Endothelial cell (in vitro differentiated cells): ENCODE measurements at regions not wholly inside any gene's neighbourhood (a gene's known extent, or its start where the extent isn't known, plus 50 kb on each side); places are given as distances from the start of the nearest gene placed in this dataset.

Source experiments
- DNase-seq: peaks from one replicate; pipeline ENCODE4 v3.0.0; 2021; ENCODE audit warnings: low spot score
- H3K27ac Mint-ChIP-seq: one replicate; pipeline ENCODE4 v1.8.0; 2021; ENCODE audit warnings: mixed read lengths, inconsistent platforms; ENCODE audit not compliant: unreplicated experiment
- H3K27me3 Mint-ChIP-seq: one replicate; pipeline ENCODE4 v1.8.0; 2021; ENCODE audit warnings: mild to moderate bottlenecking, moderate library complexity, mixed read lengths, inconsistent platforms; ENCODE audit not compliant: unreplicated experiment
- H3K36me3 Mint-ChIP-seq: one replicate; pipeline ENCODE4 v1.8.0; 2021; ENCODE audit warnings: mild to moderate bottlenecking, low read depth, mixed read lengths, inconsistent platforms; ENCODE audit not compliant: unreplicated experiment
- H3K4me1 Mint-ChIP-seq: one replicate; pipeline ENCODE4 v1.8.0; 2021; ENCODE audit warnings: mild to moderate bottlenecking, mixed read lengths, inconsistent platforms; ENCODE audit not compliant: unreplicated experiment
- H3K4me3 Mint-ChIP-seq: one replicate; pipeline ENCODE4 v1.8.0; 2021; ENCODE audit warnings: mild to moderate bottlenecking, mixed read lengths, inconsistent platforms; ENCODE audit not compliant: unreplicated experiment
- H3K9me3 Mint-ChIP-seq: one replicate; pipeline ENCODE4 v1.8.0; 2021; ENCODE audit warnings: mixed read lengths, inconsistent platforms; ENCODE audit not compliant: unreplicated experiment
- CTCF ChIP-seq: fragments of 200-600 bp; sonication (generic); IDR thresholded peaks from one replicate; pipeline ENCODE4 v1.5.0; 2021; ENCODE audit warnings: antibody characterized with exemption; ENCODE audit not compliant: unreplicated experiment

- Mint-ChIP-seq H3K4me3 (no peak overlapping the region), H3K4me1 (no peaks in the 10 kb centered on the region), H3K27ac (no peak overlapping the region), H3K27me3 (no peaks in the 10 kb centered on the region), H3K9me3 (no peaks in the 10 kb centered on the region), H3K36me3 (no peaks in the 10 kb centered on the region)
- TF ChIP-seq CTCF = no peak
- no peak for DNase-seq
Measured at GRCh38 chr5:89545626-89546025, 662.6 kb upstream of the MEF2C start.

- DNase-seq = no peak
- no peak overlapping the region for H3K27ac Mint-ChIP-seq
- no peaks in the 10 kb centered on the region for H3K4me1 Mint-ChIP-seq
- H3K27me3 Mint-ChIP-seq = no peaks in the 10 kb centered on the region
- no peak for TF ChIP-seq CTCF
- H3K9me3 Mint-ChIP-seq = no peaks in the 10 kb centered on the region
- no peak overlapping the region for H3K4me3 Mint-ChIP-seq
- no peaks in the 10 kb centered on the region for H3K36me3 Mint-ChIP-seq
Measured at GRCh38 chr5:89545076-89545475, 662.1 kb upstream of the MEF2C start.

GRCh38 chr5:89542736-89543135, 659.8 kb upstream of the MEF2C start:
- H3K4me1 Mint-ChIP-seq = peaks cover 10% of the 10 kb centered on the region
- no peaks in the 10 kb centered on the region for H3K27me3 Mint-ChIP-seq
- H3K36me3 Mint-ChIP-seq = no peaks in the 10 kb centered on the region
- DNase-seq = no peak
- no peak for TF ChIP-seq CTCF
- no peak overlapping the region for H3K27ac Mint-ChIP-seq
- H3K4me3 Mint-ChIP-seq = no peak overlapping the region
- no peaks in the 10 kb centered on the region for H3K9me3 Mint-ChIP-seq

GRCh38 chr5:89537800-89538199, 654.8 kb upstream of the MEF2C start:
- no peaks in the 10 kb centered on the region for H3K9me3 Mint-ChIP-seq
- no peak overlapping the region for H3K4me3 Mint-ChIP-seq
- no peaks in the 10 kb centered on the region for H3K27me3 Mint-ChIP-seq
- no peaks in the 10 kb centered on the region for H3K36me3 Mint-ChIP-seq
- no peak overlapping the region for H3K27ac Mint-ChIP-seq
- no peak for DNase-seq
- H3K4me1 Mint-ChIP-seq = peaks cover 10% of the 10 kb centered on the region
- TF ChIP-seq CTCF = no peak

- H3K27ac Mint-ChIP-seq = no peak overlapping the region
- peaks cover 10% of the 10 kb centered on the region for H3K4me1 Mint-ChIP-seq
- no peaks in the 10 kb centered on the region for H3K9me3 Mint-ChIP-seq
- no peaks in the 10 kb centered on the region for H3K27me3 Mint-ChIP-seq
- no peaks in the 10 kb centered on the region for H3K36me3 Mint-ChIP-seq
- no peak for DNase-seq
- no peak overlapping the region for H3K4me3 Mint-ChIP-seq
- TF ChIP-seq CTCF = no peak
Measured at GRCh38 chr5:89536020-89536419, 653.0 kb upstream of the MEF2C start.
